ENCODE measurements at regions not wholly inside any gene's neighbourhood (a gene's known extent, or its start where the extent isn't known, plus 50 kb on each side); places are given as distances from the start of the nearest gene placed in this dataset.
"Not testable (repeated sequence)": the region's sequence is repeated elsewhere in the genome, so short reads cannot be mapped to it uniquely, and the experiment has no call there.

DNA sequence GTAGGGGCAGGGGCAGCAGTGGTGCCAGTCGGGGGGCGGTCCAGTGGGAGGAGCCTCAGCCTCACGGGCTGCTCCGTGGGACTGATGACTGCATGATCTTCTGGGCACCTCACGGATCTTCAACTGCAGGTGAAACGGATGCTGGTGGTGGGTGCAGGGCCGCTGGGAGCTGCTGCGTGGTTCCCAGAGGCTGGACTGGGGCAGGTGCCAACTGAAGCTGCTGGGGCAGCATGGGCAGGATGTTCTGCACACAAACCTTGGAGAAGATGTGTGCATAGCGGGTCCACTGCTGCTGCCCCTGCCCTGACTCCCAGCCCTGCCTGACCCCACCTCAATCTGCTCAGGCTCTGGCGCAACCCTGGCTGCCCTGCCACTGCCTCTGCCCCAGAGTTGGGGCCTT lies 104.2 kb upstream of the TP53BP2 start:
- H3K27me3 Mint-ChIP-seq; H3K4me1 Mint-ChIP-seq (ENCODE audit: low read depth); H3K4me3 Mint-ChIP-seq; H3K36me3 Mint-ChIP-seq; H3K27ac Mint-ChIP-seq; H3K9me3 Mint-ChIP-seq (ENCODE audit: low read depth): not testable (repeated sequence)

- H3K27ac Mint-ChIP-seq; H3K4me1 Mint-ChIP-seq (ENCODE audit: low read depth); H3K27me3 Mint-ChIP-seq; H3K9me3 Mint-ChIP-seq (ENCODE audit: low read depth); H3K36me3 Mint-ChIP-seq; H3K4me3 Mint-ChIP-seq: not testable (repeated sequence)
Observed at GRCh38 chr1:223948041-223948440, 102.3 kb upstream of the TP53BP2 start.

DNA sequence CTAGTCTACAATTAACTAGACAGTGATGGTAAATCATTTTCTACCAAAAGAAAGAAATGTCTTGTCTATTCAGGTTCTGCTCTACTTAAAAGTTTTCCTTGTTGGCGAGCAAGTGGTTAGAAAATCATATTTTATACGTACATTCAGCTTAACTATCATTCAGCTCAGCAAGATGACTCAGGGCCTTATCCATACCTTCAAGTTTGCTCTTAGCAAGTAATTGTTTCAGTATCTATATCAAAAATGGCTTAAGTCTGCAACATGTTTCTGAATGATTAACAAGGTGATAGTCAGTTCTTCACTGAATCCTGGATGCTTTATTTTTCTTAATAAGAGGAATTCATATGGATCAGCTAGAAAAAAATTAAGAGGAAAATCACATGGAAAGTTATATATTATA lies 90.8 kb upstream of the TP53BP2 start:
- H3K4me3 Mint-ChIP-seq; H3K27me3 Mint-ChIP-seq; H3K4me1 Mint-ChIP-seq (ENCODE audit: low read depth); H3K36me3 Mint-ChIP-seq; H3K9me3 Mint-ChIP-seq (ENCODE audit: low read depth); H3K27ac Mint-ChIP-seq: not testable (repeated sequence)

DNA sequence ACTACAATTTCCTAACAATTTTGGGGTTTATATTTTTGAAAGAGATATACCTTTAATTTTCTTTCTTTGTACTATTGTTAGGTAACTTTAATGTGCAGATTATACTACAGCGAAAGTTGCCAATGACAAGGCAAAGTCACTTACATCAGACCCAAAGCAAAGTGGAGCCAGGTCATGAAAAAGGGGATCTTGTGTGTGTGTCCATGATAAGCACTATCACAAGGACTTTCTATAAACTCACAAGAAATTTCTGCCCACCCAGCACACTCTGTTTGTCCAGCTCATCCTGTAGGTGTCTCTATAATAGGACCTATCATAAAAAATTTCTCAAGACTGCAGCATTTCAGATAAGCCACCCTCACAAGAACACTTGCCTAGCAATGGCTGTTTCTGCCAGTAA lies 85.7 kb upstream of the TP53BP2 start:
- H3K4me3 Mint-ChIP-seq; H3K4me1 Mint-ChIP-seq (ENCODE audit: low read depth); H3K27ac Mint-ChIP-seq; H3K36me3 Mint-ChIP-seq; H3K27me3 Mint-ChIP-seq; H3K9me3 Mint-ChIP-seq (ENCODE audit: low read depth): not testable (repeated sequence)

- not testable (repeated sequence) for H3K4me3 Mint-ChIP-seq; H3K9me3 Mint-ChIP-seq (ENCODE audit: low read depth); H3K4me1 Mint-ChIP-seq (ENCODE audit: low read depth); H3K27ac Mint-ChIP-seq; H3K36me3 Mint-ChIP-seq; H3K27me3 Mint-ChIP-seq
Observed at GRCh38 chr1:223920805-223921204, 75.1 kb upstream of the TP53BP2 start.

DNA sequence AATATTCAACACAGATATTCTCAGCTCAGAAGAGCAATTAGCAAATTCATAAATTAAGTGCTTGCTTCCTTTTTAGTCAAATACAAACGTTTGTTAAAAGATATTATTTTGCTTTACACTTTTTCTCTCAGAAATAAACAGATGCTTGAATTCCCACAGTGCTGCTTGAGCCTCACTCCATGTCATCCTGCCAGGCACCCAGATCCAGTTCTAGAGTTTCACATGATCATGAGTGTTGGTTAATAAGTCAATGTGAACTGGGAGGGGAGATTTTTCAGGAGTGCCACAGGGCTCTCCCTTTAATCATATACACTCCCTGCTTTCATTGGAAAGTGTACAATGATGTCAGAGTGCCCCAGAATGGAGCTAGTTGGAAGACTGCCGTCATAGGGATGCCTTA lies 69.7 kb upstream of the TP53BP2 start:
- not testable (repeated sequence) for H3K4me3 Mint-ChIP-seq; H3K9me3 Mint-ChIP-seq (ENCODE audit: low read depth); H3K27ac Mint-ChIP-seq; H3K4me1 Mint-ChIP-seq (ENCODE audit: low read depth); H3K36me3 Mint-ChIP-seq; H3K27me3 Mint-ChIP-seq

GRCh38 chr1:223913715-223914114 lies 68.0 kb upstream of the TP53BP2 start:
- not testable (repeated sequence) for H3K36me3 Mint-ChIP-seq; H3K27ac Mint-ChIP-seq; H3K9me3 Mint-ChIP-seq (ENCODE audit: low read depth); H3K4me1 Mint-ChIP-seq (ENCODE audit: low read depth); H3K4me3 Mint-ChIP-seq; H3K27me3 Mint-ChIP-seq

DNA sequence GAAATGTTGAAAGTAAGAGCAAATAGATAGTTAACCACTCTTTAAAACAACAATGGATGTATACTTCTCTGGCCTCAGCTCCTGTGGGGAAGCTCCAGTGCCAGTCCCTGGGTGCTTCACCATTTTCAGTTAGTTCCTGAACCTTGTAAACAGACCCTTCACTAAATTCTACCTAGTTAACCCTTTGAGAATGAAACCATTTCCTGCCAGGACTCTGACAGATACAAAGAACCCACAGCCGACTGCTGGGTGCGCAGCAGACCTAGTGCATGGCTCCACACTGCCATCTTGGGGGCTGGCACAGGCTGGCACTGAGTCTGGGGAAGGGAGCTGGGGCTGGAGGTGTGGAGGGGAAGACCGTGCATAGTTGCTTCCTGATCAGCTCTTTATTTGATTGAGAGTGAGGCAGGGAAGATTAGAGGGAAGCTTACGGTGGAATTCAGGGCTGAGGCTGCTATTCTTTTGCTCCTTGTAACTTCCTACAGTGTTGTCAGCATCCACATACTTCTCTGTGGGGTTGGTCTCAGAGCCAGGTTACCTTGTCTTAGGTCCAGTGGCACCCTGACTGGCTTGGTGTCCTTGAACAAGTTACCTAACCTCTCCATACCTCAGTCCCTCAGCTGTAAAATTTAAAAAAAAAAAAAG lies 62.3 kb upstream of the TP53BP2 start:
- H3K4me3 Mint-ChIP-seq; H3K27me3 Mint-ChIP-seq; H3K9me3 Mint-ChIP-seq (ENCODE audit: low read depth); H3K27ac Mint-ChIP-seq; H3K4me1 Mint-ChIP-seq (ENCODE audit: low read depth); H3K36me3 Mint-ChIP-seq: not testable (repeated sequence)

- not testable (repeated sequence) for H3K27me3 Mint-ChIP-seq; H3K4me1 Mint-ChIP-seq (ENCODE audit: low read depth); H3K36me3 Mint-ChIP-seq; H3K9me3 Mint-ChIP-seq (ENCODE audit: low read depth); H3K27ac Mint-ChIP-seq; H3K4me3 Mint-ChIP-seq
Observed at GRCh38 chr1:223903221-223903620, 57.5 kb upstream of the TP53BP2 start.

- not testable (repeated sequence) for H3K9me3 Mint-ChIP-seq (ENCODE audit: low read depth); H3K36me3 Mint-ChIP-seq; H3K4me3 Mint-ChIP-seq; H3K27me3 Mint-ChIP-seq; H3K4me1 Mint-ChIP-seq (ENCODE audit: low read depth); H3K27ac Mint-ChIP-seq
Observed at GRCh38 chr1:223899775-223900174, 54.0 kb upstream of the TP53BP2 start.

DNA sequence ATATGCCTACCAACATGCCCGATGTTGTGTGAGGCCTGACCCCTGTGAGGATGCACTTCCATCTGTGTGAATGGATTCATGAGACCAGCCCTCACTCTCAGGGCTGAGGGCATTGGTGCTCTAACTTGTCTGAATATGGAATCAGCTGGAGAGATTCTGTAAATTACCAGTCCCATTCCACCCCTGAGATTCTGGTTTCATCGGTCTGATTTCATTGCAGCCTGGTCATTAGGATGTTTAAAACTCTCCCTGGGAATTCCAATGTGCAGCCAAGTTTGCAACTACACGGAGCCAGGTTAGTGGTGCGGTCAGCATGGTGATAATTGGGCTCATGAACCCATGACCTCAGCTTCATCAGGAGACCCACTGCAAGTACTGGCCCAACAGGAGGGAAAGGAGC lies 51.4 kb upstream of the TP53BP2 start:
- not testable (repeated sequence) for H3K36me3 Mint-ChIP-seq; H3K9me3 Mint-ChIP-seq (ENCODE audit: low read depth); H3K4me3 Mint-ChIP-seq; H3K27me3 Mint-ChIP-seq; H3K4me1 Mint-ChIP-seq (ENCODE audit: low read depth); H3K27ac Mint-ChIP-seq

DNA sequence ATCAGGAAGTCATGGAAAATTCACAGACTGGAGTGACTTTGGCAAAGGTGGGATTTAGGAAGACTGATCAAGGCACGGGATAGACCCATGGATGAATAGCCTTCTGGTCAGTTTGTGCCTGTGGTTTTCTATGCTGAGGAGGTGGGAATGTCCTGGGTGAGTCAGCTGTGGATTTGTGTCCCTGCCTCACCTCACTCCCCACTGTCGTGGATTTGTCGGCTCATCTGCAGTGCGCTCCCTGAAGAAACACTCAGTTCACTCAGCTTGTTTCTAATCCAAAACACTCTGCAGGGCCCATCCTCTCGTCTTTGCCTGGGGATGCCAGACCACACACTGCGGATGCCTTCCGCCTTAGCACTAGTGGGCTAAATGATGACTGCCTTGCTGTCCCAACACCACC lies 50.2 kb upstream of the TP53BP2 start:
- H3K27me3 Mint-ChIP-seq: not testable (repeated sequence)

More for the DNA sequence above, 50.2 kb upstream of the TP53BP2 start:
- H3K9me3 Mint-ChIP-seq (ENCODE audit: low read depth); H3K27ac Mint-ChIP-seq; H3K36me3 Mint-ChIP-seq; H3K4me1 Mint-ChIP-seq (ENCODE audit: low read depth); H3K4me3 Mint-ChIP-seq: not testable (repeated sequence)
